Breast epithelium (tissue), 4 donors: ENCODE measurements at regions not wholly inside any gene's neighbourhood (a gene's known extent, or its start where the extent isn't known, plus 50 kb on each side); places are given as distances from the start of the nearest gene placed in this dataset.

ENCODE experiments used
- DNase-seq, 2 donors: peaks; one replicate each; pipeline ENCODE4 v3.0.0-alpha.2; 2019; ENCODE audit warnings: low spot score in 2 of 2
- H3K27ac ChIP-seq, 2 donors: fragments of 200-600 bp; sonication (generic) in 1 of 2; one replicate each; pipeline ENCODE4 v1.5.1; 2016 to 2019; ENCODE audit warnings: mild to moderate bottlenecking in 1 of 2
- H3K27me3 ChIP-seq, 2 donors: fragments of 200-600 bp; sonication (generic) in 1 of 2; one replicate each; pipeline versions ENCODE4 v1.5.1 to v1.6.0; 2017 to 2019; ENCODE audit warnings: control low read depth in 1 of 2, mild to moderate bottlenecking in 1 of 2
- H3K36me3 ChIP-seq: fragments of 200-600 bp; one replicate; pipeline ENCODE4 v1.5.1; 2019
- H3K4me1 ChIP-seq, 2 donors: fragments of 200-600 bp; sonication (generic); one replicate each; pipeline ENCODE4 v1.5.1; 2016 to 2019; ENCODE audit warnings: control low read depth in 1 of 2
- H3K4me3 ChIP-seq, 3 donors: fragments of 200-600 bp; sonication (generic); 1 replicate in 2 of 3; 2 replicates in 1 of 3; pipeline ENCODE4 v1.5.1; 2016 to 2019; ENCODE audit warnings: mild to moderate bottlenecking in 3 of 3, moderate library complexity in 2 of 3
- H3K9me3 ChIP-seq, 2 donors: fragments of 200-600 bp; sonication (generic) in 1 of 2; one replicate each; pipeline ENCODE4 v1.5.1; 2016 to 2019; ENCODE audit warnings: control low read depth in 1 of 2
- CTCF ChIP-seq, 3 donors: fragments of 450-650 bp; IDR thresholded peaks; one replicate each; pipeline ENCODE4 v1.5.1; 2016 to 2017; ENCODE audit warnings: antibody characterized with exemption in 3 of 3, mild to moderate bottlenecking in 3 of 3, moderate library complexity in 3 of 3
- POLR2A ChIP-seq: fragments of 450-650 bp; IDR thresholded peaks from one replicate; pipeline ENCODE4 v1.6.1; 2016; ENCODE audit warnings: antibody characterized with exemption, mild to moderate bottlenecking, moderate library complexity
- POLR2AphosphoS5 ChIP-seq, 3 donors: sonication (generic); formaldehyde crosslinking; IDR thresholded peaks; one replicate each; pipeline ENCODE4 v1.6.1; 2017; ENCODE audit warnings: antibody characterized with exemption in 3 of 3
- intact Hi-C: fragments of 100-400 bp; cut with DNase I; formaldehyde crosslinking; loops from one replicate; pipeline ENCODE4 v1.15.1; 2023; ENCODE audit warnings: low total_unique reads

- Histone ChIP-seq H3K27me3 (no peaks in the 10 kb centered on the region), H3K4me1 (no peaks in the 10 kb centered on the region), H3K36me3 (no peaks in the 10 kb centered on the region), H3K27ac (no peak overlapping the region), H3K4me3 (no peak overlapping the region), H3K9me3 (no peaks in the 10 kb centered on the region)
- intact Hi-C loops, result loop anchor here (10.0 kb wide), 1 partner anchor 147 kb away; no protein-coding TSS in a partner anchor
- TF ChIP-seq CTCF (IDR thresholded peaks at IDR 0.05), result no peak
- TF ChIP-seq POLR2AphosphoS5 (IDR thresholded peaks at IDR 0.05), result no peak
- no peak for DNase-seq
Measured at GRCh38 chr7:131652194-131652593, 95.8 kb upstream of the PODXL start.

DNA sequence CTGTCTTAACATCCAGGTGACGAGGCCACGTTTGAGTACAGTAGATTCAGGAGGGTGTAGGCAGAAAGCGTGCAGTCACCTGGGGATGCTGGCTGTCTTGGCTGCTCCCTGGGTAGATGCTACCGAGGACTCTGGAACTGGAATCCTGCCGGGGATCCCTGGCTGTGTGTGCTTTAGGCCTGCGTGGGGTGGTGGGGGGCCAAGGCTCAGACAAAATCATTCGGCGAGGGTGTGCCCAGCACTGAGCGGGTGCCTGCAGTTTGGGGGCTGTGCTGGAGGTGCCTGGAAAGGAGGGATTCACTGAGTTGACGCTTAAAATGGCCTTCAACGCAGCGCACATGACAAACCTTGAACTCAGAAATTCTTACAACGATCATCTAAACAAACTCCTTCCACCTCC, 93.5 kb upstream of the PODXL start:
- Histone ChIP-seq H3K36me3 (no peaks in the 10 kb centered on the region), H3K4me1 (no peaks in the 10 kb centered on the region), H3K27me3 (no peaks in the 10 kb centered on the region), H3K27ac (peak overlapping the region; percentile 64 to 87), H3K4me3 (no peak overlapping the region), H3K9me3 (no peaks in the 10 kb centered on the region)
- TF ChIP-seq CTCF (IDR thresholded peaks at IDR 0.05), result no peak
- TF ChIP-seq POLR2A, result no peak
- no peak for TF ChIP-seq POLR2AphosphoS5 (IDR thresholded peaks at IDR 0.05)
- no peak for DNase-seq
- intact Hi-C loops, result loop anchor here (10.0 kb wide), 1 partner anchor 145 kb away; no protein-coding TSS in a partner anchor

- TF ChIP-seq CTCF (IDR thresholded peaks at IDR 0.05) (no peak), POLR2AphosphoS5 (IDR thresholded peaks at IDR 0.05) (no peak), POLR2A (no peak)
- intact Hi-C loops, result no loop called here
- Histone ChIP-seq H3K27ac (peak overlapping the region; percentile 64 to 87), H3K27me3 (no peaks in the 10 kb centered on the region), H3K36me3 (no peaks in the 10 kb centered on the region), H3K4me3 (no peak overlapping the region), H3K9me3 (no peaks in the 10 kb centered on the region), H3K4me1 (no peaks in the 10 kb centered on the region)
- DNase-seq, result no peak
Measured at GRCh38 chr7:131649003-131649541, 92.6 kb upstream of the PODXL start.

GRCh38 chr7:131648491-131648890, 92.1 kb upstream of the PODXL start:
- Histone ChIP-seq H3K27ac (peak overlapping the region; percentile 7 to 74), H3K36me3 (no peaks in the 10 kb centered on the region), H3K4me3 (no peak overlapping the region), H3K9me3 (no peaks in the 10 kb centered on the region), H3K4me1 (no peaks in the 10 kb centered on the region), H3K27me3 (no peaks in the 10 kb centered on the region)
- no peak for DNase-seq
- no peak for TF ChIP-seq POLR2A
- no peak for TF ChIP-seq CTCF (IDR thresholded peaks at IDR 0.05)
- TF ChIP-seq POLR2AphosphoS5 (IDR thresholded peaks at IDR 0.05), result no peak
- intact Hi-C loops, result no loop called here

DNA sequence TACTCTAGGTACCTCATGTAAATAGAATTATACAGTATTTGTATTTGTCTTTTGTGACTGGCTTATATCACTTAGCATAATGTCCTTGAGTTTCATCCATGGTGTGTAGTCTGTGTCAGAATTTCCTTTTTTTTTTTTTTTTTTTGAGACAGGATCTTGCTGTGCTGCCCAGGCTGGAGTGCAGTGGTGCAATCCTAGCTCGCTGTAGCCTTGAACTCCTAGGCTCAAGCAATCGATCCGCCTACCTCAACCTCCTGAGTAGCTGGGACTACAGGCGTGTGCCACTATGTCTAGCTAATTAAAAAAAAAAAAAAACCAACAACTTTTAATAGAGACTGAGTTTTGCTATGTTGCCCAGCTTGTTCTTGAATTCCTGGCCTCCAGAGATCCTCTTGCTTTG, 89.8 kb upstream of the PODXL start:
- no peak for TF ChIP-seq POLR2AphosphoS5 (IDR thresholded peaks at IDR 0.05)
- no peak for TF ChIP-seq POLR2A
- intact Hi-C loops, result no loop called here
- H3K4me1 ChIP-seq, result no peaks in the 10 kb centered on the region
- no peak overlapping the region for H3K4me3 ChIP-seq
- no peak for DNase-seq
- H3K27me3 ChIP-seq, result no peaks in the 10 kb centered on the region
- no peaks in the 10 kb centered on the region for H3K36me3 ChIP-seq
- H3K9me3 ChIP-seq, result no peaks in the 10 kb centered on the region
- no peak overlapping the region for H3K27ac ChIP-seq

- no peaks in the 10 kb centered on the region for H3K4me1 ChIP-seq
- H3K27me3 ChIP-seq, result no peaks in the 10 kb centered on the region
- intact Hi-C loops, result no loop called here
- no peaks in the 10 kb centered on the region for H3K36me3 ChIP-seq
- DNase-seq, result no peak
- no peak overlapping the region for H3K27ac ChIP-seq
- no peaks in the 10 kb centered on the region for H3K9me3 ChIP-seq
- H3K4me3 ChIP-seq, result no peak overlapping the region
- TF ChIP-seq POLR2A (no peak), POLR2AphosphoS5 (IDR thresholded peaks at IDR 0.05) (no peak), CTCF (IDR thresholded peaks at IDR 0.05) (no peak)
Measured at GRCh38 chr7:131642429-131642828, 86.0 kb upstream of the PODXL start.
